CD4-positive, alpha-beta T cell (primary cell): ENCODE measurements at regions not wholly inside any gene's neighbourhood (a gene's known extent, or its start where the extent isn't known, plus 50 kb on each side); places are given as distances from the start of the nearest gene placed in this dataset.

Experiments
- ATAC-seq: fragments of 200-7000 bp; cut with Tn5 transposase; one replicate; pipeline ENCODE4 v1.10.0; 2022; ENCODE audit warnings: mild to moderate bottlenecking; ENCODE audit not compliant: poor library complexity
- CTCF ChIA-PET: fragments of 350-600 bp; sonication (Branson Sonifier 250); formaldehyde crosslinking; loops from one replicate; lab custom pipeline; 2021; ENCODE audit warnings: antibody characterized with exemption, inconsistent platforms; lab: Charles Lee
- POLR2A ChIA-PET: fragments of 350-600 bp; sonication (Branson Sonifier 250); formaldehyde crosslinking; loops from one replicate; lab custom pipeline; 2021; ENCODE audit warnings: antibody characterized with exemption, inconsistent platforms; lab: Charles Lee
- DNase-seq, 14 experiments: peaks; one replicate each; pipeline ENCODE4 v3.0.0-alpha.2; 2013 to 2020; ENCODE audit warnings: mixed read lengths in 2 of 14
- H3K27ac ChIP-seq, 2 donors: one replicate each; pipeline versions ENCODE4 v1.5.1 to v1.7.0; 2013; ENCODE audit warnings: low read length in 2 of 2, low read depth in 1 of 2, mild to moderate bottlenecking in 1 of 2
- H3K27me3 ChIP-seq, 2 experiments: 1 replicate in 1 of 2; 2 replicates in 1 of 2; pipeline versions ENCODE4 v1.6.1 to v1.7.0; 2013; ENCODE audit warnings: low read length in 2 of 2, control low read depth in 1 of 2, mild to moderate bottlenecking in 1 of 2, moderate library complexity in 1 of 2; ENCODE audit not compliant: insufficient read depth in 2 of 2, control insufficient read depth in 1 of 2
- H3K36me3 ChIP-seq: one replicate; pipeline ENCODE4 v1.6.1; 2013; ENCODE audit warnings: low read length, control low read depth; ENCODE audit not compliant: insufficient read depth
- H3K4me1 ChIP-seq: one replicate; pipeline ENCODE4 v1.6.1; 2013; ENCODE audit warnings: low read length, control low read depth; ENCODE audit not compliant: insufficient read depth
- H3K4me3 ChIP-seq: one replicate; pipeline ENCODE4 v1.5.1; 2013; ENCODE audit warnings: mild to moderate bottlenecking, low read length, moderate library complexity
- H3K9me3 ChIP-seq, 2 experiments: 1 replicate in 1 of 2; 2 replicates in 1 of 2; pipeline versions ENCODE4 v1.6.1 to v1.7.0; 2013; ENCODE audit warnings: low read length in 2 of 2, mild to moderate bottlenecking in 2 of 2, control low read depth in 1 of 2, moderate library complexity in 1 of 2; ENCODE audit not compliant: control insufficient read depth in 1 of 2, insufficient read depth in 1 of 2
- H3K27ac Mint-ChIP-seq: one replicate; pipeline ENCODE4 v1.8.0; 2020; ENCODE audit warnings: mixed read lengths
- H3K27me3 Mint-ChIP-seq: one replicate; pipeline ENCODE4 v1.8.0; 2021; ENCODE audit warnings: mixed read lengths
- H3K36me3 Mint-ChIP-seq: one replicate; pipeline ENCODE4 v1.8.0; 2021; ENCODE audit warnings: low read depth, mixed read lengths
- H3K4me1 Mint-ChIP-seq: one replicate; pipeline ENCODE4 v1.8.0; 2021; ENCODE audit warnings: low read depth, mixed read lengths
- H3K4me3 Mint-ChIP-seq: one replicate; pipeline ENCODE4 v1.8.0; 2020; ENCODE audit warnings: mild to moderate bottlenecking, mixed read lengths
- H3K9me3 Mint-ChIP-seq: one replicate; pipeline ENCODE4 v1.8.0; 2020; ENCODE audit warnings: mixed read lengths
- intact Hi-C, 2 experiments: fragments of 100-400 bp; cut with DNase I in 1 of 2; cut with micrococcal nuclease in 1 of 2; formaldehyde crosslinking; loops; one replicate each; pipeline versions ENCODE4 v1.15.1 to v1.9.0; 2023 to 2025; cut with DNase I, micrococcal nuclease
- TF ChIP-seq, protein P1 (sequence below): fragments of 200-600 bp; IDR thresholded peaks from one replicate; pipeline ENCODE4 v1.8.0; 2022; ENCODE audit warnings: antibody characterized with exemption, mild to moderate bottlenecking

DNA sequence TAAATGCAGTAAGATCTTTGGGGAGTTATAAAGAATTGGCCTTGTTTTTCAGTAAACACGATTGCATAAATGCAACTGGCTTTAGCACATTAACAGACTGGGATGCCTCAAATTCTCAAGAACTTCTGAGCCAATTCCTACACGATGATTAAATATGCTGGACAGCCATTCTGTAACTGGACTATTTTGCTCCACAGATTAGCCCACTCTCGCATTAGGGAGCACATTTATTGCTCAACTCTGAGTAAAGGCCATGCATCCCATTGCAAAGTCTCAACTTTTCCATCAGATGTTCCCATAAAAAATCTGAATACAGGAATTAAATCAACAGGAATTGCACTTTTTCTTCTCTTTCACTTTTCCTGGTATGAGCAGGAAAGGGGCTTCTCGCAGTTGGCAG is 66.7 kb upstream of the PRICKLE2 start:
- intact Hi-C loops = no loop called here
- Histone ChIP-seq H3K4me3 (no peak overlapping the region), H3K36me3 (no peaks in the 10 kb centered on the region), H3K27me3 (no peaks in the 10 kb centered on the region), H3K9me3 (peaks cover 4 to 6% of the 10 kb centered on the region in 2 experiments), H3K27ac (no peak overlapping the region), H3K4me1 (no peaks in the 10 kb centered on the region)
- Mint-ChIP-seq H3K4me3 (no peak overlapping the region), H3K36me3 (no peaks in the 10 kb centered on the region), H3K9me3 (peaks cover 4% of the 10 kb centered on the region), H3K27me3 (no peaks in the 10 kb centered on the region), H3K4me1 (no peaks in the 10 kb centered on the region), H3K27ac (no peak overlapping the region)
- no peak for ATAC-seq
- TF ChIP-seq, protein P1, sequence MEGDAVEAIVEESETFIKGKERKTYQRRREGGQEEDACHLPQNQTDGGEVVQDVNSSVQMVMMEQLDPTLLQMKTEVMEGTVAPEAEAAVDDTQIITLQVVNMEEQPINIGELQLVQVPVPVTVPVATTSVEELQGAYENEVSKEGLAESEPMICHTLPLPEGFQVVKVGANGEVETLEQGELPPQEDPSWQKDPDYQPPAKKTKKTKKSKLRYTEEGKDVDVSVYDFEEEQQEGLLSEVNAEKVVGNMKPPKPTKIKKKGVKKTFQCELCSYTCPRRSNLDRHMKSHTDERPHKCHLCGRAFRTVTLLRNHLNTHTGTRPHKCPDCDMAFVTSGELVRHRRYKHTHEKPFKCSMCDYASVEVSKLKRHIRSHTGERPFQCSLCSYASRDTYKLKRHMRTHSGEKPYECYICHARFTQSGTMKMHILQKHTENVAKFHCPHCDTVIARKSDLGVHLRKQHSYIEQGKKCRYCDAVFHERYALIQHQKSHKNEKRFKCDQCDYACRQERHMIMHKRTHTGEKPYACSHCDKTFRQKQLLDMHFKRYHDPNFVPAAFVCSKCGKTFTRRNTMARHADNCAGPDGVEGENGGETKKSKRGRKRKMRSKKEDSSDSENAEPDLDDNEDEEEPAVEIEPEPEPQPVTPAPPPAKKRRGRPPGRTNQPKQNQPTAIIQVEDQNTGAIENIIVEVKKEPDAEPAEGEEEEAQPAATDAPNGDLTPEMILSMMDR = no peak
- POLR2A ChIA-PET = no interaction called here
- CTCF ChIA-PET = no interaction called here
- DNase-seq = no peak

DNA sequence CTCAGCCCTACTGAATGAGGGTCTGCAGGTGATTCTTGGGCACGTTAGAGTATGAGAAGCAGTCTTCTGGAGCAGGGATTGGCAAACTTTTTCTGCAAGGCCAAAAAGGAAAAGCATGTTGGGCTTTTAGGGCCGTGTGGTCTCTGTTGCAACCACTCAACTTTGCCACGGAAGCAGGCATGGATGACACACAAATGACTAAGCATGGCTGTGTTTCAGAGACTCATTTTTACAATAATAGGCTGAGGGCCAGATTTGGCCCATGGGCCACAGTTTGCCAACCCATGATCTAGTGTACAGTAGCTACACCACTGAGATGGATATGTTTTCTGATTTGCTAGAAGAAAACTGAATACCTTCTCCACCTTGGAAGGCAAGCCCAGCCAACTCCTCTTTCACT is 66.1 kb upstream of the PRICKLE2 start:
- Mint-ChIP-seq H3K27ac (no peak overlapping the region), H3K4me3 (no peak overlapping the region), H3K36me3 (no peaks in the 10 kb centered on the region), H3K4me1 (no peaks in the 10 kb centered on the region), H3K27me3 (no peaks in the 10 kb centered on the region), H3K9me3 (peaks cover 4% of the 10 kb centered on the region)
- H3K27me3 ChIP-seq = no peaks in the 10 kb centered on the region
- no peak for DNase-seq
- intact Hi-C loops = no loop called here
- no peak overlapping the region for H3K27ac ChIP-seq
- H3K9me3 ChIP-seq = peaks cover 0 to 6% of the 10 kb centered on the region in 2 experiments
- no peak overlapping the region for H3K4me3 ChIP-seq
- ChIA-PET POLR2A (no interaction called here), CTCF (no interaction called here)
- H3K36me3 ChIP-seq = no peaks in the 10 kb centered on the region
- TF ChIP-seq, protein P1 = no peak
- no peak for ATAC-seq
- H3K4me1 ChIP-seq = no peaks in the 10 kb centered on the region

DNA sequence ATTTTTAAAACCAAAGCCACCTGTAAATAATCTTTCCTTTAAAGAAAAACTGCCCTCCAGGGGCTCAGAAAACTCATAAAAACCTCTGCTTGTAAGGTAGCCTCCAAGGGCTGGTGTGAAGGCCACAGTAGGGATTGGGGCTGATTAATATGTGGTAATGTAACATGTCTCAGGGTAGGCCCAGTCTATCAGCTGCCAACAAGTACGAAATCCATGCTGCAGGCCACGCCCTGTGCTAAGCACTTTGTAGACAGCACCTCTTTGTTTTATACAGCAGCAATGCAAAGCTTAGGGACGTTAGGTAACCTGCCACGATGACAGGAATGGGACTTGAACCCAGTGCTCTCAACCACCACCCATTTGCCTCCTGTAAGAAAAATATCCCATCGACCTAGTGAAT is 65.6 kb upstream of the PRICKLE2 start:
- ChIA-PET CTCF (no interaction called here), POLR2A (no interaction called here)
- Histone ChIP-seq H3K4me1 (no peaks in the 10 kb centered on the region), H3K4me3 (no peak overlapping the region), H3K27me3 (no peaks in the 10 kb centered on the region), H3K27ac (no peak overlapping the region), H3K36me3 (no peaks in the 10 kb centered on the region), H3K9me3 (peaks cover 0 to 6% of the 10 kb centered on the region in 2 experiments)
- H3K27ac Mint-ChIP-seq = no peak overlapping the region
- no peaks in the 10 kb centered on the region for H3K4me1 Mint-ChIP-seq
- ATAC-seq = no peak
- intact Hi-C loops = no loop called here
- H3K4me3 Mint-ChIP-seq = no peak overlapping the region
- no peak for DNase-seq
- TF ChIP-seq, protein P1 = no peak
- peaks cover 2% of the 10 kb centered on the region for H3K9me3 Mint-ChIP-seq
- no peaks in the 10 kb centered on the region for H3K27me3 Mint-ChIP-seq
- no peaks in the 10 kb centered on the region for H3K36me3 Mint-ChIP-seq
